CD4-positive, alpha-beta T cell treated with Interleukin-17A for 4 hours (primary cell): ENCODE measurements at regions not wholly inside any gene's neighbourhood (a gene's known extent, or its start where the extent isn't known, plus 50 kb on each side); places are given as distances from the start of the nearest gene placed in this dataset.

Experiments used
- DNase-seq: peaks from one replicate; pipeline ENCODE4 v3.0.0-alpha.2; 2020; ENCODE audit warnings: mixed read lengths

DNA sequence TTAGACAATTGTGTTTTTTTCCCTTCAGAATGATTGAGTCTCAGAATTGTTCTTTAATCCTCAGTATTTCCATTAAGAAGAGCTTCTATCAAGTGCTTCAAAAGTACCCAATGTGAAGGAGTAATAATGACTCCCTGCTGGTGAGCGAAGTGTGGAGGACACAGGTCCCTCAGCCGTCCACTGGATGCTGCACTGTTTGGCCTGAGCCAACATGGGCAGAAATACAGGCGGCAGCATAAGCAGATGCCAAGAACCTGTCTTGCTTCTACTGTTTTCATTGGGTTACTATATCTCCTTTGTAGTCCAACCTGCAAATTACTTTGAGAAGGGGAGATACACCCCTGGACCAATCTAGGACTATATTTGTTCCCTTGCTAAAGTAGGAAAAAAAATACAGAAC lies 55.3 kb upstream of the DPH5 start:
- peak; percentile 5 for DNase-seq

DNA sequence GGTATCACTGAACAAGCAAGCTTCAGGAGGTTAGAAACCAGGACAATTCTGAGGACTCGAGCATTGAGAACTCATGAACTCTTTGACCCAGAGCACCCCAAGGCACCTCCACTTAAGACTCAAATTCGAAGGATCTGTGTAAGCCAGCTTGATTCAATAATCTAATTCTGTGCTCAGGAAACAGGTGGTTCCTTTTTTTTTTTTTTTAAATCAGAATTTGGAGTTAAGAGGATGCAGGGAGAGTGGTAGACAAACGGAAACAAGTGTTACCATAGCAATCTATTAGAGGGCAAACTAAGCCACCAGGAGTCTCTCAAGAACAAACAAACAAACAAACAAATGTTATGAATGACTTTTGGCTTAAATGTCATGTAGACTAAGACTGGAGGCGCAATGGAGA lies 53.8 kb upstream of the DPH5 start:
- DNase-seq = no peak

DNA sequence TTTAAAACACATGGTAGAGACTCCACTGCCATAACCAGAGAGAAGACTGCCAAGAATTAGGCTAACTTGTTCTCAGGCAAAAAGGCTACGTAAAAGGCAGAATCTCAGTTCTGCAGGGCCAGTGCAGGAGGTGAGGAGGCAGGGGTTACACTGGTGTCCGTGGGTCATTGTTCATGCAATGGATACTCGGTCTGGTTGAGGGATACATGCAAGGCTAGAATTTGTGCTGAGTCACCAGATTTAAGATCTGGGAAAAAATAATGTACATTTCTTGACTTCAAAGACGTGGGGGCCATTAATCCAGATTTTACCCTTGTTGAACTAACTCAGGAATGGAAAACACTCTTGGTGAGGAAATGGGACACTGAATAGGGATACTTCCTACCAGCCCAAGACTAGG lies 52.3 kb upstream of the DPH5 start:
- no peak for DNase-seq

DNA sequence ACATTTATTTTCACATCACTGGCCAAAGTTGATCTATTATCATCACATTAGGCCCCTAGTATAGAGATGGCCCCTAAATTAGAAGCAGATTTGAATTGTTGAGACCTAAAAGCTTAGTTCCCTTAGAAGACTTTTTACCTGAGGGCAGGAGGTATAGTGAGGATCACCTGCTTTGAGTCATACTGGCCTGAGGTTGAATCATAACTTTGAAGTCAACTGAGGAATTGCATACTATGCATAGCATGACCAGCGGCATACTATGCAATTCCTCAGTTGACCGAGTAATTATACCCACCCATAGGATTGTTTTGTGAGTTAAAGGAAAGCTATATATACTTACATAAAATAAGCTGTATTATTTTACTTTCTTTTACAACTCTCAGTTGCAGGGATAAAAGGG lies 50.3 kb upstream of the DPH5 start:
- no peak for DNase-seq
